CD14-positive monocyte (primary cell): ENCODE measurements at regions not wholly inside any gene's neighbourhood (a gene's known extent, or its start where the extent isn't known, plus 50 kb on each side); places are given as distances from the start of the nearest gene placed in this dataset.
"Not testable (repeated sequence)": the region's sequence is repeated elsewhere in the genome, so short reads cannot be mapped to it uniquely, and the experiment has no call there.

Experiments
- DNase-seq, 3 donors: peaks; one replicate each; pipeline ENCODE4 v3.0.0-alpha.2; 2011 to 2022
- H2AFZ ChIP-seq: 2 replicates; pipeline ENCODE4 v1.6.0; 2012; ENCODE audit warnings: mild to moderate bottlenecking, low read depth, low read length, inconsistent platforms; ENCODE audit not compliant: insufficient read depth, poor library complexity, severe bottlenecking
- H3K27ac ChIP-seq, 2 donors: 1 replicate in 1 of 2; 2 replicates in 1 of 2; pipeline ENCODE4 v1.5.1; 2012 to 2013; ENCODE audit warnings: low read length in 2 of 2, control low read depth in 1 of 2, inconsistent platforms in 1 of 2, low read depth in 1 of 2, mild to moderate bottlenecking in 1 of 2
- H3K27me3 ChIP-seq, 2 donors: one replicate each; pipeline versions ENCODE4 v1.6.0 to v1.6.1; 2011 to 2013; ENCODE audit warnings: low read length in 2 of 2; ENCODE audit not compliant: control insufficient read depth in 2 of 2, insufficient read depth in 2 of 2
- H3K36me3 ChIP-seq, 2 donors: replicated peaks in 1 of 2; 1 replicate in 1 of 2; 2 replicates in 1 of 2; pipeline versions ENCODE4 v1.5.1 to v1.6.1; 2012 to 2013; ENCODE audit warnings: low read length in 2 of 2, control low read depth in 1 of 2, inconsistent platforms in 1 of 2, mild to moderate bottlenecking in 1 of 2; ENCODE audit not compliant: insufficient read depth in 2 of 2, control insufficient read depth in 1 of 2
- H3K4me1 ChIP-seq, 2 donors: 1 replicate in 1 of 2; 2 replicates in 1 of 2; pipeline versions ENCODE4 v1.5.1 to v1.6.1; 2012 to 2013; ENCODE audit warnings: low read length in 2 of 2, control low read depth in 1 of 2, inconsistent platforms in 1 of 2, mild to moderate bottlenecking in 1 of 2, moderate library complexity in 1 of 2; ENCODE audit not compliant: insufficient read depth in 2 of 2, control insufficient read depth in 1 of 2
- H3K4me2 ChIP-seq: replicated peaks from 2 replicates; pipeline ENCODE3; 2012; ENCODE audit warnings: low read length, moderate library complexity, mild to moderate bottlenecking; ENCODE audit not compliant: poor library complexity, severe bottlenecking; ENCODE audit errors: extremely low read depth
- H3K4me3 ChIP-seq, 3 experiments: fragments of 200-600 bp in 1 of 3; sonication (generic) in 1 of 3; replicated peaks in 1 of 3; 1 replicate in 2 of 3; 2 replicates in 1 of 3; pipeline ENCODE4 v1.5.1; 2011 to 2013; ENCODE audit warnings: low read length in 3 of 3, mild to moderate bottlenecking in 3 of 3, control low read depth in 2 of 3, low read depth in 2 of 3, inconsistent platforms in 1 of 3, moderate library complexity in 1 of 3
- H3K79me2 ChIP-seq: 2 replicates; pipeline ENCODE4 v1.6.0; 2012; ENCODE audit warnings: mild to moderate bottlenecking, control low read depth, inconsistent platforms, low read length, moderate library complexity; ENCODE audit not compliant: insufficient read depth
- H3K9ac ChIP-seq: 2 replicates; pipeline ENCODE4 v1.6.0; 2017; ENCODE audit warnings: low read length, mild to moderate bottlenecking; ENCODE audit not compliant: insufficient read depth, poor library complexity, severe bottlenecking
- H3K9me3 ChIP-seq, 2 donors: replicated peaks in 1 of 2; 1 replicate in 1 of 2; 2 replicates in 1 of 2; pipeline versions ENCODE4 v1.5.1 to v1.6.1; 2012 to 2013; ENCODE audit warnings: low read length in 2 of 2, control low read depth in 1 of 2; ENCODE audit not compliant: control insufficient read depth in 1 of 2, insufficient read depth in 1 of 2
- H4K20me1 ChIP-seq: 2 replicates; pipeline ENCODE4 v1.6.0; 2012; ENCODE audit warnings: mild to moderate bottlenecking, low read length, control low read depth, moderate library complexity; ENCODE audit not compliant: insufficient read depth
- H3K27ac Mint-ChIP-seq, 7 donors: one replicate each; pipeline ENCODE4 v1.8.0; 2020; ENCODE audit warnings: mild to moderate bottlenecking in 7 of 7, mixed read lengths in 7 of 7, moderate library complexity in 6 of 7, inconsistent platforms in 2 of 7
- H3K27me3 Mint-ChIP-seq, 3 donors: one replicate each; pipeline ENCODE4 v1.8.0; 2021 to 2022; ENCODE audit warnings: low read depth in 3 of 3, mild to moderate bottlenecking in 3 of 3, mixed read lengths in 3 of 3, moderate library complexity in 3 of 3, inconsistent platforms in 1 of 3
- H3K36me3 Mint-ChIP-seq, 2 donors: one replicate each; pipeline ENCODE4 v1.8.0; 2020; ENCODE audit warnings: mixed read lengths in 2 of 2, inconsistent platforms in 1 of 2, mild to moderate bottlenecking in 1 of 2
- H3K4me1 Mint-ChIP-seq: one replicate; pipeline ENCODE4 v1.8.0; 2020; ENCODE audit warnings: mild to moderate bottlenecking, mixed read lengths
- H3K4me3 Mint-ChIP-seq, 2 donors: one replicate each; pipeline ENCODE4 v1.8.0; 2020; ENCODE audit warnings: mild to moderate bottlenecking in 2 of 2, mixed read lengths in 2 of 2, moderate library complexity in 1 of 2
- H3K9me3 Mint-ChIP-seq, 7 donors: one replicate each; pipeline ENCODE4 v1.8.0; 2020 to 2022; ENCODE audit warnings: mixed read lengths in 7 of 7, mild to moderate bottlenecking in 6 of 7, moderate library complexity in 6 of 7, inconsistent platforms in 2 of 7
- CTCF ChIP-seq: fragments of 200-600 bp; IDR thresholded peaks from one replicate; pipeline ENCODE4 v1.8.0; 2022; ENCODE audit warnings: antibody characterized with exemption, mild to moderate bottlenecking
- WGBS: methylation state at CpG from one replicate; pipeline ENCODE4 v1.1.5; 2013; ENCODE audit warnings: missing lambda C conversion rate; ENCODE audit not compliant: insufficient coverage; 5-methylcytosine and 5-hydroxymethylcytosine counted together
- intact Hi-C, 2 donors: fragments of 100-400 bp; cut with micrococcal nuclease; formaldehyde crosslinking; loops; one replicate each; pipeline versions ENCODE4 v1.15.0 to v1.15.1; 2023

GRCh38 chr1:184818646-184819045 lies 64.0 kb upstream of the EDEM3 start:
- H3K79me2 ChIP-seq: no peaks in the 10 kb centered on the region
- DNase-seq: no peak
- peaks cover 0 to 2% (median 1%) of the 10 kb centered on the region in 3 donors for H3K27me3 Mint-ChIP-seq
- H4K20me1 ChIP-seq: no peaks in the 10 kb centered on the region
- no peak overlapping the region for H3K4me3 Mint-ChIP-seq
- no peak for TF ChIP-seq CTCF
- H3K9ac ChIP-seq: no peak overlapping the region
- H3K4me3 ChIP-seq: no peak overlapping the region
- peaks cover 8% of the 10 kb centered on the region for H3K4me1 Mint-ChIP-seq
- H3K27me3 ChIP-seq: no peaks in the 10 kb centered on the region
- intact Hi-C loops: no loop called here
- no peak overlapping the region for H3K4me2 ChIP-seq
- peaks cover 0 to 6% (median 2%) of the 10 kb centered on the region in 7 donors for H3K9me3 Mint-ChIP-seq
- H3K9me3 ChIP-seq: peaks cover 0 to 4% of the 10 kb centered on the region in 2 donors
- H3K36me3 ChIP-seq: peaks cover 51 to 87% of the 10 kb centered on the region in 2 donors
- 97% methylated on average over 7 of the region's 7 CpGs for WGBS
- H3K36me3 Mint-ChIP-seq: peaks cover 77 to 78% of the 10 kb centered on the region in 2 donors
- no peak overlapping the region for H2AFZ ChIP-seq
- no peak overlapping the region for H3K27ac Mint-ChIP-seq
- peaks cover 8 to 9% of the 10 kb centered on the region in 2 donors for H3K4me1 ChIP-seq
- H3K27ac ChIP-seq: no peak overlapping the region

GRCh38 chr1:184817003-184817402 lies 62.3 kb upstream of the EDEM3 start:
- not testable (repeated sequence) for H4K20me1 ChIP-seq, H3K27ac Mint-ChIP-seq
- no CpG with 5 or more reads among the region's 2 CpGs for WGBS

More at GRCh38 chr1:184817003-184817402, 62.3 kb upstream of the EDEM3 start:
- H2AFZ ChIP-seq, H3K4me3 ChIP-seq, H3K4me3 Mint-ChIP-seq, DNase-seq, H3K9me3 Mint-ChIP-seq, H3K9me3 ChIP-seq, H3K27me3 Mint-ChIP-seq, H3K4me1 Mint-ChIP-seq, H3K9ac ChIP-seq, intact Hi-C loops, H3K27ac ChIP-seq, H3K4me1 ChIP-seq, H3K79me2 ChIP-seq, H3K4me2 ChIP-seq, H3K27me3 ChIP-seq: not testable (repeated sequence)
- peaks cover 40 to 91% of the 10 kb centered on the region in 2 donors for H3K36me3 ChIP-seq
- H3K36me3 Mint-ChIP-seq: peaks cover 74 to 78% of the 10 kb centered on the region in 2 donors
